A549 (cell line): ENCODE measurements at regions not wholly inside any gene's neighbourhood (a gene's known extent, or its start where the extent isn't known, plus 50 kb on each side); places are given as distances from the start of the nearest gene placed in this dataset.

Experiments used
- ATOH8 ChIP-seq: fragments of 250-450 bp; sonication (Bioruptor Pico); IDR thresholded peaks from 2 replicates; pipeline ENCODE4 v1.5.0; 2020; ENCODE audit warnings: low read depth, mild to moderate bottlenecking, moderate library complexity
- CTCF ChIP-seq: fragments of >200 bp; sonication (Bioruptor Twin); formaldehyde crosslinking; IDR thresholded peaks from 3 replicates; pipeline ENCODE4 v1.5.1; 2016
- ELK1 ChIP-seq: fragments of 150-350 bp; IDR thresholded peaks from 2 replicates; pipeline ENCODE4 v1.6.1; 2014; ENCODE audit warnings: low read depth, mild to moderate bottlenecking, low read length
- EP300 ChIP-seq, 2 experiments: fragments of >200 bp; sonication (Bioruptor Twin); formaldehyde crosslinking; IDR thresholded peaks; 2 replicates in 1 of 2; 3 replicates in 1 of 2; pipeline ENCODE4 v1.6.1; 2016 to 2017
- MAX ChIP-seq: IDR thresholded peaks from 2 replicates; pipeline ENCODE4 v1.6.1; 2012
- POLR2A ChIP-seq: IDR thresholded peaks from 2 replicates; pipeline ENCODE4 v1.6.1; 2012; ENCODE audit warnings: mild to moderate bottlenecking, low read length
- RAD21 ChIP-seq, 2 experiments: fragments of >200 bp in 1 of 2; sonication (Bioruptor Twin) in 1 of 2; formaldehyde crosslinking in 1 of 2; IDR thresholded peaks in 1 of 2; conservative IDR thresholded peaks in 1 of 2; 2 replicates in 1 of 2; 3 replicates in 1 of 2; pipeline ENCODE4 v1.6.1; 2012 to 2018; ENCODE audit warnings: inconsistent platforms in 1 of 2
- TP53 ChIP-seq: fragments of 250-450 bp; sonication (Bioruptor Pico); IDR thresholded peaks from 2 replicates; pipeline ENCODE4 v1.5.0; 2021; ENCODE audit warnings: mild to moderate bottlenecking, moderate library complexity
- ZFP36 ChIP-seq: fragments of 450-650 bp; IDR thresholded peaks from 2 replicates; pipeline ENCODE4 v1.6.1; 2014; ENCODE audit warnings: borderline replicate concordance; ENCODE audit not compliant: partially characterized antibody

- no peak for TF ChIP-seq ELK1
- TF ChIP-seq RAD21 (conservative IDR thresholded peaks at IDR 0.05 in 1 of 2, IDR thresholded peaks at IDR 0.05 in 1 of 2) = no peak
- TF ChIP-seq CTCF = no peak
- no peak for TF ChIP-seq MAX
- TF ChIP-seq ATOH8 = no peak
- TF ChIP-seq POLR2A = no peak
- no peak for TF ChIP-seq TP53 (CRISPR knock-in tag)
- no peak for TF ChIP-seq ZFP36
- TF ChIP-seq EP300 (IDR thresholded peaks at IDR 0.05) = no peak
Observed at GRCh38 chr7:68613897-68614296, 984.4 kb upstream of the AUTS2 start.
